Amniotic stem cell (primary cell): ENCODE measurements at regions not wholly inside any gene's neighbourhood (a gene's known extent, or its start where the extent isn't known, plus 50 kb on each side); places are given as distances from the start of the nearest gene placed in this dataset.

Experiments
- DNase-seq: peaks from one replicate; lab custom pipeline; 2025; lab: John Stamatoyannopoulos, UW

DNA sequence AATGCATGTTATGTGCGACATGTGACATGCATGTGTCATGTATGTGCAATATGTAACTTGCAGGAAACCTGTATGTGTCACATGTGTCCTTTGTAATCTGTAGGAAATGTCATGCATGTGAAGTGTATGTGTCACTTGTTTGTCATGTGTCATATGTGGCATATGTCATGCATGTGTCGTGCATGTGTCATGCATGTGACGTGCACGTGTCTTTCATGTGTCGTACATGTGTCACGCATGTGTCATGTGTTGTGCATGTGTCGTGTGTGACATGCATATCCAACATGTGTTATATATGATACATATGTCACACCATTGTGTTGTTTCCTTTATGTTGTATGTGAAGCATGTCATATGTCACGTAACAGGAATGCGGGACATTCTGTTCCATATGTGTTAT, 2153.2 kb upstream of the PIK3C3 start:
- no peak for DNase-seq

- DNase-seq: no peak
These were observed 2154.0 kb upstream of the PIK3C3 start for GRCh38 chr18:39801010-39801409.

GRCh38 chr18:39799006-39799405, 2156.0 kb upstream of the PIK3C3 start:
- DNase-seq: no peak

DNA sequence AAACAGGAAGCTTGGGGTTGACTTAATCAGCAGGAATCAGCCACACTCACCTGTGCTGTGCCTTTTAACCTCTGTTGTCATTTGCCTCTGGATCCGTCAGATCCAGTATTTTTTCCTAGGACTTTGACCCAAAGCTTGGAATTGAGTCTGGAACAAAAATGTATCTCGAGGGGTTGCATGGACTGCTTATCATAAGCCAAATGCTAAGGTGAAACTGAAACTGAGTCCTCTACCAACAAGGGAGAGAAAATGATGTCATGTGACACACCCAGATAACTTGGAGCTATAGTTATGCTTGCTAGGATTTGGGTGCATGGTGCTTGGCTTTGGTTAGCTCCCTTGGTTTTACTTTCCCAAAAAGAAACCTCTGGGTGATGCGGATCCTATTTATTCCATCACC, 2158.6 kb upstream of the PIK3C3 start:
- no peak for DNase-seq

- no peak for DNase-seq
These were observed 2159.7 kb upstream of the PIK3C3 start for GRCh38 chr18:39795350-39795749.

- no peak for DNase-seq
These were observed 2161.4 kb upstream of the PIK3C3 start for GRCh38 chr18:39793609-39794008.

- DNase-seq: no peak
These were observed 2166.7 kb upstream of the PIK3C3 start for GRCh38 chr18:39788383-39788782.

- no peak for DNase-seq
These were observed 2168.6 kb upstream of the PIK3C3 start for GRCh38 chr18:39786477-39786876.

GRCh38 chr18:39784541-39784940, 2170.5 kb upstream of the PIK3C3 start:
- no peak for DNase-seq

- DNase-seq: no peak
These were observed 2173.5 kb upstream of the PIK3C3 start for GRCh38 chr18:39781565-39781964.

- no peak for DNase-seq
These were observed 2174.3 kb upstream of the PIK3C3 start for GRCh38 chr18:39780774-39781173.

DNA sequence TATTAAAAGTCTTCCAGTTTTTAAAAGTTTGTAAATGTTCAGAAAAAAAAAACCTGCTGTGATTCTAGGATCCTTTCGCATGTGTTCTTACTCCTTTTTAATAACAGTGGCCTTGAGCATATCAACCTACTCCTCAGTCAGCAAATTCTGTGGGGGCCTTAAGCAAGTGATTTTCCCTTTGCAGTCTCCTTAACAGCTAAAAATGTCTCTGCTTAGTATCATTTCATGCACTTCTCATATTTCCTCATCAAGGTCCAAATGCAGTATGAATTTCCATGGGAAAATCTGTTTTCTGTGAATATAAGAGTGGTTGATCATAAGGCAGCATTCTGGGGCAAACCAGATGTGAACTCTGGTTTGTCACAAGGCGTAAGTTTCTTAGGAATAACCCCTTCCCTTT, 2175.1 kb upstream of the PIK3C3 start:
- DNase-seq: no peak

DNA sequence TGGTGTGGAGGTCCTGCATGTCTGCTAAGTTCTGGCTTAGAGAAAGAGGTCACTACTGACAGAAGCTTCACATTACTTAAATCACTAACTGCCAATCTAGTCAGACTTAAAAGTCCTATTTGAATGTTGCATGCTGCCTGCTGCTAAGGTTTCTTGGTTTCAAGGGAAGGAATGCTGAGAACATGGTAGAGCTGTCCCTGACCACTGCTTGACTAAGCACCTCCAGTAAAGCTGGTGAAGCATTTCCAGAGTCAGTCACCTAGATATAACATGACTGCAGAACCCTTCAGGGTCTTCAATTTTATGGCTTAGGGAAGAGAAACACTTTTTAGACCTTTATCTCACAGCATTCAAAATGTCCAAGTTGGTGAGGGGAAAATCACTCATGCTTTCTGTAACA, 2178.3 kb upstream of the PIK3C3 start:
- no peak for DNase-seq

- no peak for DNase-seq
These were observed 2180.0 kb upstream of the PIK3C3 start for GRCh38 chr18:39774957-39775598.

DNA sequence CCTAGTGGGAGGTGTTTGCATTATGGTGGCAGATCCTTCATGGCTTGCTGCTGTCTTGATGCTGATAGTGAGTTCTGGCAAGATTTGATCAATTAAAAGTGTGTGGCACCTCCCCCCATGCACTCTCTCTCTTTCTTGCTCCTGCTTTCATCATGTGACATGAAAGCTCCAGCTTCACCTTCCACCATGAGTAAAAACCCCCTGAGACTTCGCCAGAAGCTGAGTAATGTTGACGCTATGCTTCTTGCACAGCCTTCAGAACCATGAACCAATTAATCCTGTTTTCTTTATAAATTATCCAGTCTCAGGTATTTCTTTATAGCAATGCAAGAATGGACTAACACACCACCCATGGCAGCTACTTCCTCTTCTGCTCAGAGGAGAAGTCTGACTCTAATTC, 2181.4 kb upstream of the PIK3C3 start:
- no peak for DNase-seq

GRCh38 chr18:39772155-39772919, 2182.7 kb upstream of the PIK3C3 start:
- no peak for DNase-seq

GRCh38 chr18:39770399-39770798, 2184.6 kb upstream of the PIK3C3 start:
- DNase-seq: no peak

DNA sequence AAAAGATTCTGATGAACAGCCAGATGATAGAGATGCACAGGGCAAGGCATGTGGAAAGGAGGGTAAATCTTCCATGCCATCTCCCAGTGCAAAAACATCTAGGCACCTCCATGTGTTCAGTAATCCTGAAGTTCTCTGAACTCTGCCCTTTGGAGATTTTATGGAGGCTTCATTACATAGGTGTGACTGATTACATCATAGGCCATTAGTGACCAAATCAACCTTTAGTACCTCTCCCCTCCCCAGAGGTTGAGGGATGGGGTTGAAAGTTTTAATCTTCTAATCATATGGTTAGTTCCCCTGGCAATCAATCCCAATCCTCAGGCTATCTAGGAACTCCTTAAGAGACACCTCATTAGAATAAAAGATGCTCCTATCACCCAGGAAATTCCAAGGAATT, 2190.2 kb upstream of the PIK3C3 start:
- no peak for DNase-seq

DNA sequence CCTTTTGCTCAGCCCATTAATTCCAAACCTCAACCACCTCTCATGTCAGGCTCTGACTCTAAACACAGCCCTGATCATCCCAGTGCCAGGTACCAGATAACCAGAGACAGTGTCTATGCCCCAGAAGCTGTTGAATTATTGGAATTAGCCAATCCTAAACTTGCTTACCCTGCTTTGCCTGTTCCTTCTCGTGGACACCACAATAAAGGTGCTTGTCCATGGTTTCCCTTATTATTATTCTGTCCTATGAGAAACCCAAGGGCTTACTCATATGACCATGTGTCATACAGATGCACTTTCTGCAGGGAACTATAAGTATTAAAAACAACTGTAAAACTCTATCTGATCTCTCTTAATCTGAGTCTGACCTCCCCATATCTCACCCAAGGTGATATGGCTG, 2193.8 kb upstream of the PIK3C3 start:
- no peak for DNase-seq

- no peak for DNase-seq
These were observed 2194.3 kb upstream of the CELF4 start for GRCh38 chr18:39759926-39760325.

DNA sequence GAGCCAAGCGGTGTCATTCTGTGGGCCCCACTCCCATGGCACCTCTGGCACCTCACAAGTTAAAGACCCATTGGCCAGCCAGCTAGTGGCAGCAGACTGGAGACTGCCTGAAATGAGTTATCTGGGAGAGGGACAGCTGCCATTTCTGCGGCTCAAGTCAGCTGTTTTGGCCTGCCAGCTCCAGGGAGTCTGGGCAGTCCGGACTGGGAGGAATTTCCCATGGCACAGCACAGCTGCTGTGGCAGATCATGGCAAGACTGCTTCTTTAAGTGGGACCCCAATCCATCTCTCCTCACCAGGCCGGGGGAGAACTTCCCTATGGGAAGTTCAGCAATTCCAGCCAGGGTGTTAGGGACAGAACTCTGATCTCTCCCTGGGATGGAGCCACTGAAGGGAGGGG, 2187.6 kb upstream of the CELF4 start:
- DNase-seq: no peak

DNA sequence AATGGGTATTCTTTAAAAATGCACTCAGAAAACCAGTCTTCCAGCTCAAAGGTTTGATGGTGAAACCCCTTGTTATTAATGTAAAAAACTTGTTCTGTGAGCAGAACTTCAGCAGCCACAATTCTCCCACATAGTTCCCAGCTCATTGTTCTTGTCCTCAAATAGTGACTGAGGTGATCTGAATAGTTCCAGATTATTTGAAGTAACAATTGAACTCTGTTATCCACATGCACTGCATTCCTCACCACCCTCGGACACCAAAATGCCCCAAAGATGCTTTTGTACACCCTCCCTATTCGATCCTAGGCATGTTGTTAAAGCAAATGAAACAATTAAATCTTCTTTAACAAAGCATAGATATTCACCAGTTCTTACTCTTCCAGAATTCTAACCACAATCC, 2186.8 kb upstream of the CELF4 start:
- DNase-seq: no peak

DNA sequence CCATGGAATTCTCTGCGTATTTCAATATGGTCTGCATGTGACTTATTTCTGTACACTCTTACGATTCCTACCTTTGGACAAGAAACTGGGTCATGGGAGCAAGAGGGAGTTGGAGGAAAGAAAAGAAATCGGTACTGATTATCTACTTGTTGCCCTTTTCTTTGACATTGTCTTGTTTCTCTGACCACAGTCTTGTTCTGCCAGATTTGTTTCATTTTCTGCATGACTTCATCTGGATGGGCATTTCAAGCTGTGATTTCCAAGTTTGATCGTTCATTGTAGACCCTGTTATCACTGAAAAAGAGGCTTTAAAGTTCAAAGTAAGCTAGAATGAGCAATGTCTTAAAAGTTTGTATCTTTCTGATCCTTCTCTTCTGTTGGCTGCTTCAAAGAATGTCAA, 2186.3 kb upstream of the CELF4 start:
- DNase-seq: no peak

DNA sequence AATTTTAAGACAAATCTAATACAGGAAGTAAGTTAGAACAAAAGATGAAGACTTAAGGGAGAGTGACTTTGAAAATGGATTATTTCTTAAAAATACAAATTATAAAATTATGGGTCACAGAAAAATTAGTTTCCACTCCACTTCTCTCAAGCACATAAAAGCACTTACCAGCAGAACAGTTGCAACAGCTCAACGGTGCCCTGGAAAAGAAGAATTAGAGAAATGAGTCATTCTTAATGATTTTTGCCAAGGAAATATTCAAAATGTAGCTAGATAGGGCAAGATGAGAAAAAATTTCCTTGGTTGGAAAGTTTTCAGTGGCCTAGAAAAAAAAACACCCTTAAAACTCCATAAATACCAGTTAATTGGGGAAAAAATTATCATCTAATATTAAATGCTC, 2185.6 kb upstream of the CELF4 start:
- DNase-seq: no peak
